IMR-90 (cell line): ENCODE measurements at regions not wholly inside any gene's neighbourhood (a gene's known extent, or its start where the extent isn't known, plus 50 kb on each side); places are given as distances from the start of the nearest gene placed in this dataset.

ENCODE experiments used
- ATAC-seq: fragments of 200-7000 bp; cut with Tn5 transposase; 2 replicates; pipeline ENCODE4 v1.9.1; 2020; ENCODE audit warnings: low read depth, mild to moderate bottlenecking, moderate library complexity
- BruUV-seq: library from RNA; stranded (reverse); fragments of 400-500 nt; replicated peaks from 2 replicates; lab custom pipeline; 2021; lab: Mats Ljungman, UMichigan
- CTCF ChIA-PET: fragments of 300-600 bp; formaldehyde crosslinking; extraction: SDS; loops from one replicate; lab custom pipeline; 2021; ENCODE audit warnings: antibody characterized with exemption; lab: Yijun Ruan, JAX
- POLR2A ChIA-PET: fragments of 300-600 bp; sonication (Branson Sonifier 250); formaldehyde crosslinking; loops from one replicate; lab custom pipeline; 2022; ENCODE audit warnings: antibody characterized with exemption; ENCODE audit not compliant: unreplicated experiment; lab: Charles Lee
- DNase-seq: peaks from one replicate; pipeline ENCODE4 v3.0.0; 2013
- H2AFZ ChIP-seq: replicated peaks from 2 replicates; pipeline ENCODE3; 2013; ENCODE audit warnings: low read length, mild to moderate bottlenecking; ENCODE audit not compliant: poor library complexity
- H2AK5ac ChIP-seq: 2 replicates; pipeline ENCODE4 v1.6.1; 2013; ENCODE audit warnings: low read depth, low read length, inconsistent platforms
- H2AK9ac ChIP-seq: replicated peaks from 2 replicates; pipeline ENCODE3; 2013; ENCODE audit warnings: mild to moderate bottlenecking, low read depth, low read length, moderate library complexity; ENCODE audit not compliant: poor library complexity
- H2BK120ac ChIP-seq: 2 replicates; pipeline ENCODE4 v1.6.1; 2013; ENCODE audit warnings: low read depth, low read length, inconsistent platforms
- H2BK15ac ChIP-seq: 3 replicates; pipeline ENCODE4 v1.6.1; 2013; ENCODE audit warnings: low read depth, low read length, inconsistent platforms
- H2BK20ac ChIP-seq: 2 replicates; pipeline ENCODE4 v1.6.1; 2013; ENCODE audit warnings: low read depth, mild to moderate bottlenecking, inconsistent platforms, low read length, moderate library complexity
- H2BK5ac ChIP-seq: 2 replicates; pipeline ENCODE4 v1.6.1; 2013; ENCODE audit warnings: mild to moderate bottlenecking, low read depth, low read length, inconsistent platforms; ENCODE audit not compliant: poor library complexity, severe bottlenecking
- H3K14ac ChIP-seq: replicated peaks from 2 replicates; pipeline ENCODE4 v1.6.1; 2013; ENCODE audit warnings: low read depth, low read length, inconsistent platforms
- H3K18ac ChIP-seq: 2 replicates; pipeline ENCODE4 v1.6.1; 2013; ENCODE audit warnings: low read depth, low read length, control low read depth
- H3K23ac ChIP-seq: 2 replicates; pipeline ENCODE4 v1.6.1; 2013; ENCODE audit warnings: low read depth, low read length, inconsistent platforms
- H3K27ac ChIP-seq: 2 replicates; pipeline ENCODE4 v1.5.1; 2013; ENCODE audit warnings: mild to moderate bottlenecking, control low read depth, low read length; ENCODE audit not compliant: insufficient read depth
- H3K27me3 ChIP-seq: 2 replicates; pipeline ENCODE4 v1.6.1; 2013; ENCODE audit warnings: low read length; ENCODE audit not compliant: control insufficient read depth, insufficient read depth
- H3K36me3 ChIP-seq: 2 replicates; pipeline ENCODE4 v1.6.1; 2013; ENCODE audit warnings: low read length, mixed read lengths; ENCODE audit not compliant: control insufficient read depth, insufficient read depth
- H3K4ac ChIP-seq: 2 replicates; pipeline ENCODE4 v1.6.1; 2013; ENCODE audit warnings: low read depth, low read length, inconsistent platforms
- H3K4me1 ChIP-seq: 2 replicates; pipeline ENCODE4 v1.6.1; 2013; ENCODE audit warnings: low read length, mixed read lengths; ENCODE audit not compliant: control insufficient read depth, insufficient read depth
- H3K4me2 ChIP-seq: 2 replicates; pipeline ENCODE4 v1.6.1; 2013; ENCODE audit warnings: low read depth, mild to moderate bottlenecking, control low read depth, low read length, moderate library complexity
- H3K4me3 ChIP-seq: 2 replicates; pipeline ENCODE4 v1.5.1; 2013; ENCODE audit warnings: low read depth, mild to moderate bottlenecking, control low read depth, low read length, moderate library complexity; ENCODE audit not compliant: insufficient read depth
- H3K56ac ChIP-seq: 2 replicates; pipeline ENCODE4 v1.6.1; 2013; ENCODE audit warnings: low read length, inconsistent platforms; ENCODE audit not compliant: insufficient read depth; ENCODE audit errors: extremely low read depth
- H3K79me1 ChIP-seq, 2 experiments: 2 replicates each; pipeline ENCODE4 v1.6.1; 2013; ENCODE audit warnings: low read length in 2 of 2, inconsistent platforms in 1 of 2, low read depth in 1 of 2
- H3K9ac ChIP-seq: 2 replicates; pipeline ENCODE4 v1.6.1; 2013; ENCODE audit warnings: low read depth, low read length, control low read depth
- H3K9me1 ChIP-seq: 2 replicates; pipeline ENCODE4 v1.6.1; 2013; ENCODE audit warnings: low read length, inconsistent platforms; ENCODE audit not compliant: insufficient read depth
- H3K9me3 ChIP-seq: 2 replicates; pipeline ENCODE4 v1.6.1; 2013; ENCODE audit warnings: low read length; ENCODE audit not compliant: control insufficient read depth, insufficient read depth
- H4K20me1 ChIP-seq: 2 replicates; pipeline ENCODE4 v1.6.1; 2013; ENCODE audit warnings: low read length, inconsistent platforms; ENCODE audit not compliant: insufficient read depth
- H4K5ac ChIP-seq: 2 replicates; pipeline ENCODE4 v1.6.1; 2013; ENCODE audit warnings: mild to moderate bottlenecking, low read depth, low read length, control low read depth
- H4K8ac ChIP-seq, 2 experiments: 2 replicates each; pipeline ENCODE4 v1.6.1; 2013; ENCODE audit warnings: low read depth in 2 of 2, low read length in 2 of 2, control low read depth in 1 of 2, inconsistent platforms in 1 of 2
- H4K91ac ChIP-seq: 2 replicates; pipeline ENCODE4 v1.6.1; 2013; ENCODE audit warnings: low read depth, low read length, inconsistent platforms; ENCODE audit not compliant: insufficient read depth
- BHLHE40 ChIP-seq: fragments of 150-350 bp; IDR thresholded peaks from 2 replicates; pipeline ENCODE4 v1.6.1; 2016; ENCODE audit warnings: mild to moderate bottlenecking, low read depth, low read length
- CEBPB ChIP-seq: IDR thresholded peaks from 2 replicates; pipeline ENCODE4 v1.6.1; 2012; ENCODE audit warnings: low read depth, low read length, improper control_type of control experiment
- CHD1 ChIP-seq: IDR thresholded peaks from 2 replicates; pipeline ENCODE4 v1.6.1; 2012; ENCODE audit warnings: low read depth, low read length, improper control_type of control experiment
- MAFK ChIP-seq: IDR thresholded peaks from 2 replicates; pipeline ENCODE4 v1.6.1; 2012; ENCODE audit warnings: low read depth, low read length, improper control_type of control experiment
- MAZ ChIP-seq: IDR thresholded peaks from 2 replicates; pipeline ENCODE4 v1.6.1; 2012; ENCODE audit warnings: low read depth, mild to moderate bottlenecking, low read length, improper control_type of control experiment, moderate library complexity, borderline replicate concordance
- MXI1 ChIP-seq: IDR thresholded peaks from 2 replicates; pipeline ENCODE4 v1.6.1; 2012; ENCODE audit warnings: low read depth, mild to moderate bottlenecking, low read length, moderate library complexity, borderline replicate concordance
- NFE2L2 ChIP-seq: fragments of 150-350 bp; IDR thresholded peaks from 2 replicates; pipeline ENCODE4 v1.6.1; 2016; ENCODE audit warnings: low read depth, mild to moderate bottlenecking, low read length
- POLR2A ChIP-seq: IDR thresholded peaks from 2 replicates; pipeline ENCODE4 v1.6.1; 2012; ENCODE audit warnings: mild to moderate bottlenecking, low read depth, low read length
- RAD21 ChIP-seq: IDR thresholded peaks from 2 replicates; pipeline ENCODE4 v1.6.1; 2012; ENCODE audit warnings: low read length, improper control_type of control experiment
- RFX5 ChIP-seq: IDR thresholded peaks from 2 replicates; pipeline ENCODE4 v1.8.0; 2012; ENCODE audit warnings: low read depth, mild to moderate bottlenecking, low read length, moderate library complexity
- SMC3 ChIP-seq: fragments of 150-350 bp; IDR thresholded peaks from 2 replicates; pipeline ENCODE4 v1.6.1; 2016; ENCODE audit warnings: low read depth, mild to moderate bottlenecking, antibody characterized with exemption, low read length, moderate library complexity
- WGBS, 2 experiments: methylation state at CpG; one replicate each; pipeline versions ENCODE4 v1.1.5 to v1.1.7; 2013; ENCODE audit warnings: missing lambda C conversion rate in 2 of 2; ENCODE audit not compliant: insufficient read length in 1 of 2; ENCODE audit errors: extremely low coverage in 2 of 2; 5-methylcytosine and 5-hydroxymethylcytosine counted together
- dilution Hi-C: fragments of 300-500 bp; cut with HindIII; formaldehyde crosslinking; loops from one replicate; pipeline ENCODE4 v1.14.3; 2018; ENCODE audit warnings: low sequenced_read_pairs; ENCODE audit not compliant: unreplicated experiment
- in situ Hi-C: fragments of 300-500 bp; cut with MboI; formaldehyde crosslinking; loops from 3 replicates; pipeline ENCODE4 v1.14.3; 2019; ENCODE audit warnings: low sequenced_read_pairs, inconsistent platforms, mixed read lengths
- intact Hi-C: fragments of 100-400 bp; cut with micrococcal nuclease; formaldehyde crosslinking; loops from 2 replicates; pipeline ENCODE4 v1.10.0; 2022

- no peak overlapping the region for H2BK20ac ChIP-seq
- no peak for ATAC-seq
- no peak overlapping the region for H2BK120ac ChIP-seq
- no peak for DNase-seq
- BruUV-seq: no TSS peak
- no peak overlapping the region; the same call in 2 of the 3 replicates for H2BK15ac ChIP-seq
- H3K56ac ChIP-seq: no peak overlapping the region
- no peak for TF ChIP-seq MAZ
- TF ChIP-seq NFE2L2: no peak
- no peak for TF ChIP-seq BHLHE40
- no peak for TF ChIP-seq MXI1
- TF ChIP-seq RAD21: no peak
- no peak for TF ChIP-seq MAFK
- no peak for TF ChIP-seq SMC3
- TF ChIP-seq CEBPB: no peak
- no peak for TF ChIP-seq RFX5
- no peak for TF ChIP-seq POLR2A
- TF ChIP-seq CHD1: no peak
- H2AFZ ChIP-seq: no peak overlapping the region
- H3K27ac ChIP-seq: no peak overlapping the region
- no peaks in the 10 kb centered on the region for H3K36me3 ChIP-seq
- no peak overlapping the region for H4K8ac ChIP-seq
- no peak overlapping the region for H3K4me2 ChIP-seq
- H2BK5ac ChIP-seq: no peak overlapping the region
- H3K4ac ChIP-seq: no peak overlapping the region
- H3K9ac ChIP-seq: no peak overlapping the region
- H3K14ac ChIP-seq: no peak overlapping the region
- H3K9me1 ChIP-seq: no peaks in the 10 kb centered on the region
- in situ Hi-C loops: no loop called here
- H4K5ac ChIP-seq: no peak overlapping the region
- H3K79me1 ChIP-seq: no peaks in the 10 kb centered on the region
- no peak overlapping the region for H2AK5ac ChIP-seq
- peaks cover 2% of the 10 kb centered on the region for H3K4me1 ChIP-seq
- no peak overlapping the region for H2AK9ac ChIP-seq
- dilution Hi-C loops: no loop called here
- H4K91ac ChIP-seq: no peak overlapping the region
- H3K27me3 ChIP-seq: no peaks in the 10 kb centered on the region
- no peaks in the 10 kb centered on the region for H4K20me1 ChIP-seq
- ChIA-PET POLR2A (no interaction called here), CTCF (interaction anchor here (1.0 kb wide), 1 partner anchor 172 kb away, joined by 3 read pairs; no protein-coding TSS in a partner anchor)
- H3K9me3 ChIP-seq: peaks cover 2% of the 10 kb centered on the region; the same call in 1 of the 2 replicates
- no peak overlapping the region for H3K23ac ChIP-seq
- H3K18ac ChIP-seq: no peak overlapping the region
- 80% methylated on average over 1 of the region's 4 CpGs; no CpG with 5 or more reads in 1 of the 2 experiments for WGBS, 2 experiments
- intact Hi-C loops: no loop called here
- H3K4me3 ChIP-seq: no peak overlapping the region
Measured at GRCh38 chr15:96066126-96066525, 264.4 kb upstream of the NR2F2 start.
